Esophagus muscularis mucosa (tissue), 4 donors: ENCODE measurements at regions not wholly inside any gene's neighbourhood (a gene's known extent, or its start where the extent isn't known, plus 50 kb on each side); places are given as distances from the start of the nearest gene placed in this dataset.

Experiments
- DNase-seq: peaks from one replicate; pipeline ENCODE4 v3.0.0-alpha.2; 2017; ENCODE audit errors: extremely low spot score
- H3K27ac ChIP-seq, 4 donors: fragments of 200-600 bp; sonication (generic); replicated peaks in 1 of 4; 1 replicate in 3 of 4; 2 replicates in 1 of 4; pipeline ENCODE4 v1.5.1; 2016 to 2019; ENCODE audit warnings: mild to moderate bottlenecking in 1 of 4
- H3K27me3 ChIP-seq, 4 donors: fragments of 200-600 bp; sonication (generic); one replicate each; pipeline versions ENCODE4 v1.5.1 to v1.6.0; 2016 to 2019
- H3K36me3 ChIP-seq, 4 donors: fragments of 200-600 bp; sonication (generic); one replicate each; pipeline ENCODE4 v1.5.1; 2016 to 2019
- H3K4me1 ChIP-seq, 4 donors: fragments of 200-600 bp; sonication (generic); one replicate each; pipeline ENCODE4 v1.5.1; 2016 to 2019
- H3K4me3 ChIP-seq, 4 donors: fragments of 200-600 bp; sonication (generic); 1 replicate in 2 of 4; 2 replicates in 2 of 4; pipeline ENCODE4 v1.5.1; 2016 to 2019; ENCODE audit warnings: mild to moderate bottlenecking in 4 of 4, moderate library complexity in 1 of 4
- H3K9me3 ChIP-seq, 4 donors: fragments of 200-600 bp; sonication (generic); 1 replicate in 3 of 4; 2 replicates in 1 of 4; pipeline ENCODE4 v1.5.1; 2016 to 2019
- CTCF ChIP-seq, 3 experiments: fragments of 200-600 bp in 2 of 3; fragments of 450-650 bp in 1 of 3; sonication (generic) in 2 of 3; IDR thresholded peaks; one replicate each; pipeline ENCODE4 v1.5.1; 2017 to 2019; ENCODE audit warnings: antibody characterized with exemption in 3 of 3, mild to moderate bottlenecking in 2 of 3, moderate library complexity in 1 of 3
- EP300 ChIP-seq: sonication (generic); formaldehyde crosslinking; IDR thresholded peaks from one replicate; pipeline ENCODE4 v1.6.1; 2017; ENCODE audit warnings: antibody characterized with exemption
- POLR2A ChIP-seq: fragments of 450-650 bp; IDR thresholded peaks from one replicate; pipeline ENCODE4 v1.6.1; 2017; ENCODE audit warnings: antibody characterized with exemption, moderate library complexity, mild to moderate bottlenecking, low read depth
- POLR2AphosphoS5 ChIP-seq, 2 donors: sonication (generic); formaldehyde crosslinking; IDR thresholded peaks; one replicate each; pipeline ENCODE4 v1.6.1; 2017; ENCODE audit warnings: antibody characterized with exemption in 2 of 2
- WGBS: methylation state at CpG from one replicate; pipeline ENCODE4 v1.1.5; 2018; 5-methylcytosine and 5-hydroxymethylcytosine counted together
- intact Hi-C: fragments of 100-400 bp; cut with DNase I; formaldehyde crosslinking; loops from one replicate; pipeline ENCODE4 v1.15.1; 2023

GRCh38 chr2:60662781-60663180, 93.3 kb upstream of the PAPOLG start:
- TF ChIP-seq POLR2A, result no peak
- no peak for TF ChIP-seq EP300
- TF ChIP-seq POLR2AphosphoS5 (IDR thresholded peaks at IDR 0.05), result no peak
- no peak for TF ChIP-seq CTCF (IDR thresholded peaks at IDR 0.05)
- intact Hi-C loops, result no loop called here
- no peaks in the 10 kb centered on the region for H3K36me3 ChIP-seq
- no peak for DNase-seq
- no peaks in the 10 kb centered on the region for H3K4me1 ChIP-seq
- no peak overlapping the region for H3K4me3 ChIP-seq
- no peak overlapping the region for H3K27ac ChIP-seq
- H3K27me3 ChIP-seq, result no peaks in the 10 kb centered on the region
- H3K9me3 ChIP-seq, result no peaks in the 10 kb centered on the region

DNA sequence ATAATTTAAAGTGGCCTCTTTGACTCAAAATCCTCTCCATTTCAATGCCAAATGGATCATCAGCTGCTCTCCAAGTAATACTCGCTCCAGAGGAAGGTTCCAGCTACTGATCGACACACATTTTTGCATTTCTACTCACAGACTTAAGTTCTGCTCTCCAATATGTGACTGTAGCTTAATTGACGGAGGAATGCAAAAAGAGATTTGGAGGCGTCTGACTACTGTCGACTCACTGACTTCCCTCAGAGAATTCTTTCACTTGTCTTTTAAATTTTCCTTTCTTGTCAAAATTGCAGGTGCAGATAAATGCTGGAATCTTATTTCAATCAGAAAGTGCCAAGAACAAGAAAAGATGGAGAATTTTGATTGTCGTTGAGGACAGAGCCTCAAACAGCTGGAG, 84.1 kb upstream of the PAPOLG start:
- no peaks in the 10 kb centered on the region for H3K36me3 ChIP-seq
- H3K4me1 ChIP-seq, result peaks cover 0 to 5% (median 0%) of the 10 kb centered on the region in 4 donors
- intact Hi-C loops, result no loop called here
- TF ChIP-seq POLR2AphosphoS5 (IDR thresholded peaks at IDR 0.05) (no peak), EP300 (no peak), POLR2A (no peak), CTCF (IDR thresholded peaks at IDR 0.05) (no peak)
- H3K27ac ChIP-seq, result no peak overlapping the region
- DNase-seq, result no peak
- no peak overlapping the region for H3K4me3 ChIP-seq
- no peaks in the 10 kb centered on the region for H3K27me3 ChIP-seq
- 60% methylated on average over 6 of the region's 6 CpGs for WGBS
- no peaks in the 10 kb centered on the region for H3K9me3 ChIP-seq

DNA sequence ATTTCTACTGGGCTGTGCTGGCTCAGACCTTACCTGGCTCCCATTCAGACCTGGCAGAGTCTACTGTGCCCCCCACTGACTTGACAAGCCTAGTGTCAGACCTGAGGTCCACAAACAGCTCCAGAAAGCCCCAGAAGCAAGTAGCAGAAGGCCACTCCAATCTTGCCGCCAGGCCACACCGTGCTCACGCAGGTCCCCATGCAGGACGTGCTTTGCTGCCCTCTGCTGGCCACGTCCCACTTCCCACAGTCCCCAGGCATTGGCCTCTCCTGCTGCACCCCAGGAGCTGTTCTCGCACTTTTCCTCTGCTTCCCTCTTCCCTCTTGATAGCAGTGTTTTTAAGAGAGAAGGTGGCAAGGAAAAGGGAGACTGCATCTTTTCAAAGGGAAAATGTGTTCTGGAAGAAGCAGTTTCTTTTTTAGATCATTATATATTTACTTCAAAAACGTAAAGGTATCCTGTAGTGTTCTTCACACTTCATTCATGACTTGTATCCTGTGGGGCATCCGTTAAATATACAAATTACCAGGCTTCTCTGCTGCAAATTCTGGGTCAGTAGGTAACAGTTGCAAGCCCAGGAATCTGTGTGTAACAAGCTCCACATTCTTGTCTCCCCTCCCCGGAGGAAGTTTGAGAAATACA, 81.4 kb upstream of the PAPOLG start:
- H3K27me3 ChIP-seq, result no peaks in the 10 kb centered on the region
- H3K9me3 ChIP-seq, result no peaks in the 10 kb centered on the region
- DNase-seq, result no peak
- H3K4me3 ChIP-seq, result no peak overlapping the region
- TF ChIP-seq EP300, result no peak
- no peak for TF ChIP-seq POLR2AphosphoS5 (IDR thresholded peaks at IDR 0.05)
- no peak for TF ChIP-seq POLR2A
- TF ChIP-seq CTCF (IDR thresholded peaks at IDR 0.05), result peak; percentile 63 to 95 (median 77)
- intact Hi-C loops, result no loop called here
- H3K4me1 ChIP-seq, result peaks cover 0 to 5% (median 0%) of the 10 kb centered on the region in 4 donors
- 26% methylated on average over 8 of the region's 9 CpGs for WGBS
- no peaks in the 10 kb centered on the region for H3K36me3 ChIP-seq
- no peak overlapping the region for H3K27ac ChIP-seq

- peaks cover 0 to 5% (median 0%) of the 10 kb centered on the region in 4 donors for H3K4me1 ChIP-seq
- no peak for DNase-seq
- no peaks in the 10 kb centered on the region for H3K36me3 ChIP-seq
- no peaks in the 10 kb centered on the region for H3K9me3 ChIP-seq
- no peak overlapping the region for H3K4me3 ChIP-seq
- H3K27me3 ChIP-seq, result no peaks in the 10 kb centered on the region
- no peak overlapping the region for H3K27ac ChIP-seq
- 47% methylated on average over 3 of the region's 3 CpGs for WGBS
- intact Hi-C loops, result no loop called here
- TF ChIP-seq POLR2AphosphoS5 (IDR thresholded peaks at IDR 0.05) (no peak), EP300 (no peak), POLR2A (no peak), CTCF (IDR thresholded peaks at IDR 0.05) (no peak)
Measured at GRCh38 chr2:60675301-60675700, 80.8 kb upstream of the PAPOLG start.

- WGBS, result 52% methylated on average over 4 of the region's 4 CpGs
- peaks cover 0 to 5% (median 0%) of the 10 kb centered on the region in 4 donors for H3K4me1 ChIP-seq
- H3K9me3 ChIP-seq, result no peaks in the 10 kb centered on the region
- no peaks in the 10 kb centered on the region for H3K36me3 ChIP-seq
- no peak overlapping the region for H3K4me3 ChIP-seq
- H3K27ac ChIP-seq, result no peak overlapping the region
- intact Hi-C loops, result no loop called here
- TF ChIP-seq CTCF (IDR thresholded peaks at IDR 0.05) (no peak), EP300 (no peak), POLR2AphosphoS5 (IDR thresholded peaks at IDR 0.05) (no peak), POLR2A (no peak)
- H3K27me3 ChIP-seq, result no peaks in the 10 kb centered on the region
- DNase-seq, result no peak
Measured at GRCh38 chr2:60676706-60677330, 79.2 kb upstream of the PAPOLG start.
